ENCODE measurements at regions not wholly inside any gene's neighbourhood (a gene's known extent, or its start where the extent isn't known, plus 50 kb on each side); places are given as distances from the start of the nearest gene placed in this dataset.

DNA sequence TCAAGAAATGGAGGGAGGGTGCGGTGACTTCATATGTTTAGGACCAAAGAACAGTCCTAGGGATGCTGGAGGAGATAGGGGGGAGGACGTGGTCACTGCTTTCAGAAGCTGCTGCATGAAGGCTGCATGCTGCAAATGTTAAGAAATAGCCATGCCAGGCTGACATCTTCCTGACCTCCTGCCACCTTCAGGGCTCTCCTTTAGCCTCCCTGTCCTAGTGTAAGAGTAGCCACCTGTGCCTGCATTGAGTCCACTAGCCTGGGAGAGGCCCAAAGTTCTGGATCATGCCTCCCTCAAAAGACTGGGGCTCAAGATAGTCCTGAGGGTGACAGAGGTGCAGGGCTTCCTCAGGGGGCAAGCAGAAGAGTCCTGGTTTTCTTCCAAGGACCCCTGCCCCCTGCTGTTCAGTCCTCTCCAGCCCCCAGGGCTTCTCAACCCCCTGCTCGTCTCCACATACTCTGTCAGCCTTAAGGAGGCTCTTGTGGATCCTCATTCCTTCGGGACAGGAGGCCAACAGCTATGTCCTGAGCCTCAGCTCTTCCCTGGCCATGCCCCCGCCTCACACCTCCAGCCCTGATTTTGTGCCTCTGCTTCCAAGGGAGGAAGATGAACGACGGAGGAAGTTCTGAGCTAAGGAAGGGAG is 96.3 kb downstream of the MRPL14 start:
- no peaks in the 10 kb centered on the region for H3K9me3 ChIP-seq
- TF ChIP-seq, protein P1, sequence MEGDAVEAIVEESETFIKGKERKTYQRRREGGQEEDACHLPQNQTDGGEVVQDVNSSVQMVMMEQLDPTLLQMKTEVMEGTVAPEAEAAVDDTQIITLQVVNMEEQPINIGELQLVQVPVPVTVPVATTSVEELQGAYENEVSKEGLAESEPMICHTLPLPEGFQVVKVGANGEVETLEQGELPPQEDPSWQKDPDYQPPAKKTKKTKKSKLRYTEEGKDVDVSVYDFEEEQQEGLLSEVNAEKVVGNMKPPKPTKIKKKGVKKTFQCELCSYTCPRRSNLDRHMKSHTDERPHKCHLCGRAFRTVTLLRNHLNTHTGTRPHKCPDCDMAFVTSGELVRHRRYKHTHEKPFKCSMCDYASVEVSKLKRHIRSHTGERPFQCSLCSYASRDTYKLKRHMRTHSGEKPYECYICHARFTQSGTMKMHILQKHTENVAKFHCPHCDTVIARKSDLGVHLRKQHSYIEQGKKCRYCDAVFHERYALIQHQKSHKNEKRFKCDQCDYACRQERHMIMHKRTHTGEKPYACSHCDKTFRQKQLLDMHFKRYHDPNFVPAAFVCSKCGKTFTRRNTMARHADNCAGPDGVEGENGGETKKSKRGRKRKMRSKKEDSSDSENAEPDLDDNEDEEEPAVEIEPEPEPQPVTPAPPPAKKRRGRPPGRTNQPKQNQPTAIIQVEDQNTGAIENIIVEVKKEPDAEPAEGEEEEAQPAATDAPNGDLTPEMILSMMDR (IDR thresholded peaks at IDR 0.05), result no peak
- no peak for TF ChIP-seq POLR2A (IDR thresholded peaks at IDR 0.05)
- no peak for TF ChIP-seq POLR2AphosphoS5 (IDR thresholded peaks at IDR 0.05)
- TF ChIP-seq EP300 (IDR thresholded peaks at IDR 0.05), result no peak
- no peak for DNase-seq
- 84 to 87% (median 86%) methylated on average over 7 of the region's 7 CpGs for WGBS, 5 donors
- no peak overlapping the region for H3K4me3 ChIP-seq
- H3K4me1 ChIP-seq, result peaks cover 0 to 14% (median 6%) of the 10 kb centered on the region in 4 donors
- H3K27ac ChIP-seq, result no peak overlapping the region
- H3K27me3 ChIP-seq, result no peaks in the 10 kb centered on the region
- intact Hi-C loops (cut with DNase I; ENCODE audit: low total_unique reads), result no loop called here
- no peaks in the 10 kb centered on the region for H3K36me3 ChIP-seq

DNA sequence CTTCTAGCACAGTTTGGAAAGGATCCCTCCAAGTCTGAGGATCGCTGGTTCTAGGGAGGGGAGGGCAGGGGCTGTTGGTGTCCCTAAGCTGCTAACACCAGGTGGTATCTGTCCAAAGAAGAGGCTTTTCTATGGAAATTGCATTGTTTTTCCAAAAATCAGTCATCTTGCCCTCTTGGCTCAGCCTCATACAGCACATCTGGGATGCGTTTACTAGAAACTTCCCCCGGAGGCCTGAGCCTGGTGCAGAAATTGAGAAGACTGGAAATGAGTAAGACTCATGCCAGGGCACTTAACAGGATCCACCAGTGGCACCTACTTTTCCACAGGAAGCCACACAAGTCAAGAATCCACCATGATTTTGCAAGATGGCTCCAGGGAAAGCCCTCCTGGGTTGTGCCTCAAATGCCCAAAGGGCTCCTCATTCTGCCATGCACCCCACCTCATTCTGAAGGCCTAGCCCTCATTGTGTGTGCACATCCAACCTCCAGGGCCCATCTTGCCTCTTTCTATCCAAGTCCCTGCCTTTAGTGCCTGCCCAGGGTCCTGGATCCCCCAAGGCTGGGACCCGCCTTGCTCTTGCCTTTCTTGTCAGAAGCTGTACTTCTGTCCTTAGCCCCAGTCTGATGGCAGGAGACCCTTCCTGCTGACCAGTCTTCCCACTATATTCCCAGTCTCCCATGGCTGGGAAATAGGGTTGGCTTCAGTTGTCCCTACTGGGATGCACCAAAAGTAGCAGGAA is 97.6 kb downstream of the MRPL14 start:
- intact Hi-C loops (cut with DNase I; ENCODE audit: low total_unique reads), result no loop called here

DNA sequence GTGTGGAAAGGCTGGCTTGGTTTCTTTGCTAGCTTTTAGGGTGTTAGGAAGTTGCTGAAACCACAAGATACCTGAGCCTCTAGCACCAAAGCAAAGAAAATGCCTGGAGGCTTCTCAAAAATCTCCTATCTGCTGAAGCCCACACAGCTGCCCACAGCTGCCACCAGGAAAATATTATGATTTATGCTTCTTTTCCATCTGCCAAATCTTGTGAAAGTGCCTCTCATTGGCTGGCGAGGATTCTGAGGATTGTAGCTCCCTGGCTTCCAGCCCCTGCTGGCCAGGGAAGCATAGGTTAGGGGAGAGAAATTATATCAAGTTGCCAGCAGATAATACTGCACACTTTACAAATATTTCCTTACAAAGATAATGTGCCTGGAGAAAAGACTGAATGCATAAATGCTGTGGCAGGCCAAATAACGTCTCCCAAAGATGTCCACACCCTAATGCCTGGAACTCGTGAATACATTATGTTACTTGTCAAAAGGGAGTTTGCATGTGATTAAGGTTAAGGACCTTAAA is 98.4 kb downstream of the MRPL14 start:
- DNase-seq, result peak in 1 of 2 donors; percentile 56
- no peaks in the 10 kb centered on the region for H3K9me3 ChIP-seq
- intact Hi-C loops (cut with DNase I; ENCODE audit: low total_unique reads), result no loop called here
- peaks cover 0 to 14% (median 6%) of the 10 kb centered on the region in 4 donors for H3K4me1 ChIP-seq
- H3K4me3 ChIP-seq, result no peak overlapping the region
- no peaks in the 10 kb centered on the region for H3K36me3 ChIP-seq
- TF ChIP-seq POLR2A (IDR thresholded peaks at IDR 0.05), result no peak
- no peak for TF ChIP-seq POLR2AphosphoS5 (IDR thresholded peaks at IDR 0.05)
- TF ChIP-seq, protein P1 (IDR thresholded peaks at IDR 0.05), result no peak
- no peak for TF ChIP-seq EP300 (IDR thresholded peaks at IDR 0.05)
- H3K27me3 ChIP-seq, result no peaks in the 10 kb centered on the region
- 23 to 35% (median 34%) methylated on average over 3 of the region's 3 CpGs for WGBS, 5 donors
- H3K27ac ChIP-seq, result no peak overlapping the region

More for the DNA sequence above, 97.6 kb downstream of the MRPL14 start:
- Histone ChIP-seq H3K27ac (no peak overlapping the region), H3K9me3 (no peaks in the 10 kb centered on the region), H3K4me3 (no peak overlapping the region), H3K4me1 (peaks cover 0 to 14% (median 6%) of the 10 kb centered on the region in 4 donors), H3K36me3 (no peaks in the 10 kb centered on the region), H3K27me3 (no peaks in the 10 kb centered on the region)
- WGBS, 5 donors, result 70 to 89% (median 80%) methylated on average over 4 of the region's 4 CpGs
- TF ChIP-seq POLR2AphosphoS5 (IDR thresholded peaks at IDR 0.05), result no peak
- TF ChIP-seq, protein P1 (IDR thresholded peaks at IDR 0.05), result no peak
- TF ChIP-seq EP300 (IDR thresholded peaks at IDR 0.05), result no peak
- no peak for TF ChIP-seq POLR2A (IDR thresholded peaks at IDR 0.05)
- DNase-seq, result peak in 1 of 2 donors; percentile 65

GRCh38 chr6:44025226-44025625 is 102.0 kb downstream of the MRPL14 start:
- Histone ChIP-seq H3K9me3 (no peaks in the 10 kb centered on the region), H3K4me3 (no peak overlapping the region), H3K27me3 (no peaks in the 10 kb centered on the region), H3K4me1 (peaks cover 0 to 26% (median 11%) of the 10 kb centered on the region in 4 donors), H3K27ac (no peak overlapping the region), H3K36me3 (no peaks in the 10 kb centered on the region)
- TF ChIP-seq POLR2AphosphoS5 (IDR thresholded peaks at IDR 0.05), result no peak
- TF ChIP-seq, protein P1 (IDR thresholded peaks at IDR 0.05), result no peak
- no peak for TF ChIP-seq EP300 (IDR thresholded peaks at IDR 0.05)
- TF ChIP-seq POLR2A (IDR thresholded peaks at IDR 0.05), result no peak
- 70 to 83% (median 74%) methylated on average over 4 of the region's 4 CpGs for WGBS, 5 donors
- no peak for DNase-seq
- intact Hi-C loops (cut with DNase I; ENCODE audit: low total_unique reads), result no loop called here
